ENCODE measurements at regions not wholly inside any gene's neighbourhood (a gene's known extent, or its start where the extent isn't known, plus 50 kb on each side); places are given as distances from the start of the nearest gene placed in this dataset.

DNA sequence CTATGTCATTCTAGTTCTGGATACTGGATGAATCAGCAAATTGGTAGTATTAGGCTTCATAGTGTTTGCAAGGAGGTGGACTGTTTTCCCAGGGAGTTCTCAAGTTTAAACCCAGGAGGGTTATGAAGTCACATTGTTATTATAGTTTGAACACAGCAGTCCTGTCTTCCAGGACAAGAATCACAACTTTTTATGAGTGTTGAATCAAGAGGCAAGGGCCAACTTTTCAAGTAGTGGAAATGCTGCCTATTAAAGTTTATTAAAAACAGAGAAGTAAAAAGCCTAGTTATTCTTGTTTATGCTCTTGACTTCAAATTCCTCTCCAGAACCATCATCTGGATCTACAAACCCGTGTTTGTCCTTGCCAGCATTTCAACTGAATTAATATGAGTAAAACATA, 86.3 kb upstream of the GOT2 start:
- TF ChIP-seq, protein P1, sequence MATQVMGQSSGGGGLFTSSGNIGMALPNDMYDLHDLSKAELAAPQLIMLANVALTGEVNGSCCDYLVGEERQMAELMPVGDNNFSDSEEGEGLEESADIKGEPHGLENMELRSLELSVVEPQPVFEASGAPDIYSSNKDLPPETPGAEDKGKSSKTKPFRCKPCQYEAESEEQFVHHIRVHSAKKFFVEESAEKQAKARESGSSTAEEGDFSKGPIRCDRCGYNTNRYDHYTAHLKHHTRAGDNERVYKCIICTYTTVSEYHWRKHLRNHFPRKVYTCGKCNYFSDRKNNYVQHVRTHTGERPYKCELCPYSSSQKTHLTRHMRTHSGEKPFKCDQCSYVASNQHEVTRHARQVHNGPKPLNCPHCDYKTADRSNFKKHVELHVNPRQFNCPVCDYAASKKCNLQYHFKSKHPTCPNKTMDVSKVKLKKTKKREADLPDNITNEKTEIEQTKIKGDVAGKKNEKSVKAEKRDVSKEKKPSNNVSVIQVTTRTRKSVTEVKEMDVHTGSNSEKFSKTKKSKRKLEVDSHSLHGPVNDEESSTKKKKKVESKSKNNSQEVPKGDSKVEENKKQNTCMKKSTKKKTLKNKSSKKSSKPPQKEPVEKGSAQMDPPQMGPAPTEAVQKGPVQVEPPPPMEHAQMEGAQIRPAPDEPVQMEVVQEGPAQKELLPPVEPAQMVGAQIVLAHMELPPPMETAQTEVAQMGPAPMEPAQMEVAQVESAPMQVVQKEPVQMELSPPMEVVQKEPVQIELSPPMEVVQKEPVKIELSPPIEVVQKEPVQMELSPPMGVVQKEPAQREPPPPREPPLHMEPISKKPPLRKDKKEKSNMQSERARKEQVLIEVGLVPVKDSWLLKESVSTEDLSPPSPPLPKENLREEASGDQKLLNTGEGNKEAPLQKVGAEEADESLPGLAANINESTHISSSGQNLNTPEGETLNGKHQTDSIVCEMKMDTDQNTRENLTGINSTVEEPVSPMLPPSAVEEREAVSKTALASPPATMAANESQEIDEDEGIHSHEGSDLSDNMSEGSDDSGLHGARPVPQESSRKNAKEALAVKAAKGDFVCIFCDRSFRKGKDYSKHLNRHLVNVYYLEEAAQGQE (IDR thresholded peaks at IDR 0.05; ENCODE audit: borderline replicate concordance): no peak
- TF ChIP-seq RAD21 (conservative IDR thresholded peaks at IDR 0.05) (no peak), EZH2 (IDR thresholded peaks at IDR 0.05; ENCODE audit: borderline replicate concordance, insufficient read depth, low read length, poor library complexity, severe bottlenecking) (no peak), SMC3 (conservative IDR thresholded peaks at IDR 0.05; ENCODE audit: poor library complexity) (no peak), POLR2AphosphoS5 (IDR thresholded peaks at IDR 0.05) (no peak), EP300 (conservative IDR thresholded peaks at IDR 0.05; ENCODE audit: poor library complexity, severe bottlenecking) (no peak), MXI1 (conservative IDR thresholded peaks at IDR 0.05; ENCODE audit: poor library complexity, severe bottlenecking) (no peak), TAF1 (IDR thresholded peaks at IDR 0.05; ENCODE audit: low read depth) (no peak)
- TF ChIP-seq, protein P2, sequence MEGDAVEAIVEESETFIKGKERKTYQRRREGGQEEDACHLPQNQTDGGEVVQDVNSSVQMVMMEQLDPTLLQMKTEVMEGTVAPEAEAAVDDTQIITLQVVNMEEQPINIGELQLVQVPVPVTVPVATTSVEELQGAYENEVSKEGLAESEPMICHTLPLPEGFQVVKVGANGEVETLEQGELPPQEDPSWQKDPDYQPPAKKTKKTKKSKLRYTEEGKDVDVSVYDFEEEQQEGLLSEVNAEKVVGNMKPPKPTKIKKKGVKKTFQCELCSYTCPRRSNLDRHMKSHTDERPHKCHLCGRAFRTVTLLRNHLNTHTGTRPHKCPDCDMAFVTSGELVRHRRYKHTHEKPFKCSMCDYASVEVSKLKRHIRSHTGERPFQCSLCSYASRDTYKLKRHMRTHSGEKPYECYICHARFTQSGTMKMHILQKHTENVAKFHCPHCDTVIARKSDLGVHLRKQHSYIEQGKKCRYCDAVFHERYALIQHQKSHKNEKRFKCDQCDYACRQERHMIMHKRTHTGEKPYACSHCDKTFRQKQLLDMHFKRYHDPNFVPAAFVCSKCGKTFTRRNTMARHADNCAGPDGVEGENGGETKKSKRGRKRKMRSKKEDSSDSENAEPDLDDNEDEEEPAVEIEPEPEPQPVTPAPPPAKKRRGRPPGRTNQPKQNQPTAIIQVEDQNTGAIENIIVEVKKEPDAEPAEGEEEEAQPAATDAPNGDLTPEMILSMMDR (IDR thresholded peaks at IDR 0.05; ENCODE audit: poor library complexity, severe bottlenecking): no peak
- no peak overlapping the region for H3K4me2 ChIP-seq (ENCODE audit: low read length)
- no peaks in the 10 kb centered on the region for H3K36me3 ChIP-seq (ENCODE audit: insufficient read depth, low read length)
- no peak overlapping the region for H2AFZ ChIP-seq (ENCODE audit: low read depth, low read length)
- H3K79me2 ChIP-seq (replicated peaks; ENCODE audit: insufficient read depth, low read length): no peaks in the 10 kb centered on the region
- no peak overlapping the region for H3K27ac ChIP-seq (ENCODE audit: low read length)
- H3K4me3 ChIP-seq (ENCODE audit: low read length): no peak overlapping the region
- no peaks in the 10 kb centered on the region for H3F3A ChIP-seq (ENCODE audit: insufficient read depth, low read length, poor library complexity, severe bottlenecking)
- H3K27me3 ChIP-seq (ENCODE audit: insufficient read depth, low read depth, low read length): no peaks in the 10 kb centered on the region
- no peaks in the 10 kb centered on the region for H3K9me3 ChIP-seq (ENCODE audit: low read length)
- H3K9ac ChIP-seq (ENCODE audit: low read length): no peak overlapping the region
- no peaks in the 10 kb centered on the region for H3K9me2 ChIP-seq (ENCODE audit: insufficient read depth, low read length)
- no peaks in the 10 kb centered on the region for H4K20me1 ChIP-seq (ENCODE audit: insufficient read depth)

DNA sequence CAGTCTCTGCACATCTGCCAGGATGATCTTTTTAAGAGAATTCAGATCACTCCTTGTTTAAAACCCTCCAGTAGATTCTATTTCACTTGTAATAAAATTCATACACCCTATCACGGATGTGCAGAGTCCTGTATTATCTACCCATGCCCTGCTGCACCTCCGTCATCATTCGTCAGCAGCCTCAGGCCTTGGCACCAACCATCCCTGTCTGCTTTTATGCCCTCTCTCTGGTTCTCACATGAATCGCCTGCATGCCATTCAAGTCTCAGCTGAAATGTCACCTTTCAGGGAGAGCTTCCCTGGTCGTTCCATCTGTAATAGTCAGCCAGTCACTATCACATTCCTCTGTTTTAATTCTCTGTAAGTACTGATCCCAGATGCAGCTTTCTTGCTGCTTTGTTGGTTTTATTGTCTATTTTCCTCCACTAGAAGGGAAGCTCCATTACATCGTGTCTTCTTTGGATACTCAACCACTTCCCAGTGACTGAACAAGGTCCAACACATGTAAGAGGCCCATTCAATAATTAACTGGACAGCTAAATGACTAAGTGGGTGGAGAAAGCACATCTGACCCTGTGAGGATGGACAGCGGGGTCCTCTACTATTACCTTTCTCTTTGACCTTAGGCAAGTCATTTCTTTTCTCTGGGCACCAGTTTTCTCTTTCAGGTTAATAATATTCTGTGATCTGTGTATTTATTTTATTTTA, 81.2 kb upstream of the GOT2 start:
- Histone ChIP-seq H3K36me3 (ENCODE audit: insufficient read depth, low read length) (no peaks in the 10 kb centered on the region), H3K4me3 (ENCODE audit: low read length) (no peak overlapping the region), H3K27me3 (ENCODE audit: insufficient read depth, low read depth, low read length) (no peaks in the 10 kb centered on the region), H4K20me1 (ENCODE audit: insufficient read depth) (no peaks in the 10 kb centered on the region), H3K4me2 (ENCODE audit: low read length) (no peak overlapping the region), H3K27ac (ENCODE audit: low read length) (no peak overlapping the region), H3F3A (ENCODE audit: insufficient read depth, low read length, poor library complexity, severe bottlenecking) (no peaks in the 10 kb centered on the region), H3K9ac (ENCODE audit: low read length) (no peak overlapping the region), H3K79me2 (replicated peaks; ENCODE audit: insufficient read depth, low read length) (no peaks in the 10 kb centered on the region), H2AFZ (ENCODE audit: low read depth, low read length) (no peak overlapping the region), H3K9me3 (ENCODE audit: low read length) (no peaks in the 10 kb centered on the region), H3K9me2 (ENCODE audit: insufficient read depth, low read length) (no peaks in the 10 kb centered on the region)
- TF ChIP-seq, protein P1 (IDR thresholded peaks at IDR 0.05; ENCODE audit: borderline replicate concordance): no peak
- TF ChIP-seq EP300 (conservative IDR thresholded peaks at IDR 0.05; ENCODE audit: poor library complexity, severe bottlenecking) (no peak), RAD21 (conservative IDR thresholded peaks at IDR 0.05) (no peak), TAF1 (IDR thresholded peaks at IDR 0.05; ENCODE audit: low read depth) (no peak), SMC3 (conservative IDR thresholded peaks at IDR 0.05; ENCODE audit: poor library complexity) (no peak), EZH2 (IDR thresholded peaks at IDR 0.05; ENCODE audit: borderline replicate concordance, insufficient read depth, low read length, poor library complexity, severe bottlenecking) (no peak), POLR2AphosphoS5 (IDR thresholded peaks at IDR 0.05) (no peak), MXI1 (conservative IDR thresholded peaks at IDR 0.05; ENCODE audit: poor library complexity, severe bottlenecking) (no peak)
- TF ChIP-seq, protein P2 (IDR thresholded peaks at IDR 0.05; ENCODE audit: poor library complexity, severe bottlenecking): no peak

All from neural cell (in vitro differentiated cells).